ENCODE measurements at regions not wholly inside any gene's neighbourhood (a gene's known extent, or its start where the extent isn't known, plus 50 kb on each side); places are given as distances from the start of the nearest gene placed in this dataset.

DNA sequence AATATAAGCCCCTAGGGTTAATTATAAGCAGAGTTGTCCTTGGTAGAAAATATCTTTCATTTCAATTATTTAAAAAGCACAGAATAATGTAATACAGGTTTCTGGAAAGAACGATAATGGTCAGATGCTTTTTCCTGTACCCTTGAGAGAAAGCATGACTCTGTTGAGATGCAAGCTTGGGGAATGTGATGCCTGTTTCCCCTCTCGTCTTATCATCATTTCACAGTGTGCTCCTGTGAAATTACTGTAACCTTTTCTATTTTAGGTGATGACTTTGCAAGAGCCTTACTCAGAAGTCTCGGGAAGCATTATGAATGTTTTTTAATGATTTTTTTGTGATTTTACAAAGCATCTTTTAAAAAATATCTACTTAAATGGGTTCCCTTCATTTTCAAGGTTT lies 243.0 kb downstream of the POLR1F start:
- Histone ChIP-seq H3K79me2 (ENCODE audit: insufficient read depth, low read length) (no peaks in the 10 kb centered on the region), H3K4me1 (ENCODE audit: insufficient read depth, low read length) (no peaks in the 10 kb centered on the region), H3K4me2 (ENCODE audit: insufficient read depth, low read length) (no peak overlapping the region), H3K36me3 (ENCODE audit: insufficient read depth, low read length) (no peaks in the 10 kb centered on the region), H3K27ac (ENCODE audit: low read length) (no peak overlapping the region), H2AFZ (ENCODE audit: low read depth, low read length) (no peak overlapping the region), H3K9me3 (ENCODE audit: insufficient read depth, low read length, severe bottlenecking) (no peaks in the 10 kb centered on the region), H3K4me3 (ENCODE audit: low read depth in 1 of 2, low read length in 2 of 2) (no peak overlapping the region), H4K20me1 (ENCODE audit: insufficient read depth, low read length) (no peaks in the 10 kb centered on the region), H3K27me3 (ENCODE audit: insufficient read depth, low read length, poor library complexity) (no peaks in the 10 kb centered on the region), H3K9ac (ENCODE audit: low read depth, low read length) (no peak overlapping the region)
- no peak for TF ChIP-seq EZH2 (IDR thresholded peaks at IDR 0.05; ENCODE audit: borderline replicate concordance, low read depth, low read length, severe bottlenecking)
- TF ChIP-seq, protein P1, sequence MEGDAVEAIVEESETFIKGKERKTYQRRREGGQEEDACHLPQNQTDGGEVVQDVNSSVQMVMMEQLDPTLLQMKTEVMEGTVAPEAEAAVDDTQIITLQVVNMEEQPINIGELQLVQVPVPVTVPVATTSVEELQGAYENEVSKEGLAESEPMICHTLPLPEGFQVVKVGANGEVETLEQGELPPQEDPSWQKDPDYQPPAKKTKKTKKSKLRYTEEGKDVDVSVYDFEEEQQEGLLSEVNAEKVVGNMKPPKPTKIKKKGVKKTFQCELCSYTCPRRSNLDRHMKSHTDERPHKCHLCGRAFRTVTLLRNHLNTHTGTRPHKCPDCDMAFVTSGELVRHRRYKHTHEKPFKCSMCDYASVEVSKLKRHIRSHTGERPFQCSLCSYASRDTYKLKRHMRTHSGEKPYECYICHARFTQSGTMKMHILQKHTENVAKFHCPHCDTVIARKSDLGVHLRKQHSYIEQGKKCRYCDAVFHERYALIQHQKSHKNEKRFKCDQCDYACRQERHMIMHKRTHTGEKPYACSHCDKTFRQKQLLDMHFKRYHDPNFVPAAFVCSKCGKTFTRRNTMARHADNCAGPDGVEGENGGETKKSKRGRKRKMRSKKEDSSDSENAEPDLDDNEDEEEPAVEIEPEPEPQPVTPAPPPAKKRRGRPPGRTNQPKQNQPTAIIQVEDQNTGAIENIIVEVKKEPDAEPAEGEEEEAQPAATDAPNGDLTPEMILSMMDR (IDR thresholded peaks at IDR 0.05; ENCODE audit: borderline replicate concordance, extremely low read depth, low read length, poor library complexity, severe bottlenecking): no peak
- DNase-seq (no peak), ATAC-seq (ENCODE audit: insufficient read depth, low read depth) (no peak)

DNA sequence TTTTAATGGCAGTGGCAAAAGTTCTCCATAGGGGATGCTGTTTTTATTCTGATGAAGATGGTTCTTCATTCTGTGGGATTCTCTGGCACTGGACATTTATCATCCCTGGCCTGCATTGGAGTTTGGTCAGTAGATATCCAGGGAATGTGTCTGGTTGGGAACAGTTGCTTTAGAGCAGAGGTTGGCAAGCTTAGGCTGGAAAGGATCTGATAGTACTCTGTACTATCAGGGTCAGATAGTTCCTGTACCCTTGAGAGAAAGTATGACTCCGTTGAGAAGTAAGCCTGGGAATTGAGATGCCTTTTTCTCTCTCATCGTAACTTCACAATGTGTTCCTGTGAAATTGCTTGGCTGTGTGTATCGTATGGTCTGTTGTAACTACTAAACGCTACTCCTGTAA lies 244.1 kb downstream of the POLR1F start:
- DNase-seq (no peak), ATAC-seq (ENCODE audit: insufficient read depth, low read depth) (no peak)
- H3K79me2 ChIP-seq (ENCODE audit: insufficient read depth, low read length): no peaks in the 10 kb centered on the region
- H3K4me2 ChIP-seq (ENCODE audit: insufficient read depth, low read length): no peak overlapping the region
- TF ChIP-seq EZH2 (IDR thresholded peaks at IDR 0.05; ENCODE audit: borderline replicate concordance, low read depth, low read length, severe bottlenecking): no peak
- TF ChIP-seq, protein P1 (IDR thresholded peaks at IDR 0.05; ENCODE audit: borderline replicate concordance, extremely low read depth, low read length, poor library complexity, severe bottlenecking): no peak
- no peaks in the 10 kb centered on the region for H3K27me3 ChIP-seq (ENCODE audit: insufficient read depth, low read length, poor library complexity)
- no peak overlapping the region for H3K4me3 ChIP-seq (ENCODE audit: low read depth in 1 of 2, low read length in 2 of 2)
- no peaks in the 10 kb centered on the region for H4K20me1 ChIP-seq (ENCODE audit: insufficient read depth, low read length)
- H3K27ac ChIP-seq (ENCODE audit: low read length): no peak overlapping the region
- H3K9me3 ChIP-seq (ENCODE audit: insufficient read depth, low read length, severe bottlenecking): no peaks in the 10 kb centered on the region
- H3K4me1 ChIP-seq (ENCODE audit: insufficient read depth, low read length): no peaks in the 10 kb centered on the region
- H2AFZ ChIP-seq (ENCODE audit: low read depth, low read length): no peak overlapping the region
- H3K9ac ChIP-seq (ENCODE audit: low read depth, low read length): no peak overlapping the region
- H3K36me3 ChIP-seq (ENCODE audit: insufficient read depth, low read length): no peaks in the 10 kb centered on the region

DNA sequence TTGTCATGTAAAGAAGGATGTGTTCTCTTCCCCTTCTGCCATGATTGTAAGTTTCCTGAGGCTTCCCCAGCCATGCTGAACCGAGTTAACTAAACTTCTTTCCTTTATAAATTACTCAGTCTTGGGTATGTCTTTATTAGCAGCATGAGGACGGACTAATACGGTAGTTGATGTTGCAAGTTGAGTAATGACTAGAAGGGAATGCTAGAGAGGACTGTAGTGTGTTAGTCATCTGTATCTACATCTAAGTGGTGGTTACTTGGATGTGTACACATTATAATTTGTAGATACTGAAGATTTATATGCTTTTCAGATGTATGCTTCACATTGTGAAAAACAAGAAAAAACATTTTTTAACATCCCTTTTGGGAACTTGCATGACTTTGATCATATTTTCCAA lies 244.6 kb downstream of the POLR1F start:
- ATAC-seq (ENCODE audit: insufficient read depth, low read depth): no peak

More for the DNA sequence above, 244.6 kb downstream of the POLR1F start:
- Histone ChIP-seq H4K20me1 (ENCODE audit: insufficient read depth, low read length) (no peaks in the 10 kb centered on the region), H3K27me3 (ENCODE audit: insufficient read depth, low read length, poor library complexity) (no peaks in the 10 kb centered on the region), H3K27ac (ENCODE audit: low read length) (no peak overlapping the region), H3K36me3 (ENCODE audit: insufficient read depth, low read length) (no peaks in the 10 kb centered on the region), H3K4me1 (ENCODE audit: insufficient read depth, low read length) (no peaks in the 10 kb centered on the region), H3K9ac (ENCODE audit: low read depth, low read length) (no peak overlapping the region), H3K4me3 (ENCODE audit: low read depth in 1 of 2, low read length in 2 of 2) (no peak overlapping the region), H3K79me2 (ENCODE audit: insufficient read depth, low read length) (no peaks in the 10 kb centered on the region), H2AFZ (ENCODE audit: low read depth, low read length) (no peak overlapping the region), H3K9me3 (ENCODE audit: insufficient read depth, low read length, severe bottlenecking) (no peaks in the 10 kb centered on the region), H3K4me2 (ENCODE audit: insufficient read depth, low read length) (no peak overlapping the region)
- no peak for DNase-seq
- TF ChIP-seq, protein P1 (IDR thresholded peaks at IDR 0.05; ENCODE audit: borderline replicate concordance, extremely low read depth, low read length, poor library complexity, severe bottlenecking): no peak
